H1 (cell line): ENCODE measurements at regions not wholly inside any gene's neighbourhood (a gene's known extent, or its start where the extent isn't known, plus 50 kb on each side); places are given as distances from the start of the nearest gene placed in this dataset.

Experiments used
- BRCA1 ChIP-seq: IDR thresholded peaks from 2 replicates; pipeline ENCODE4 v1.6.1; 2012; ENCODE audit warnings: low read depth, low read length, improper control_type of control experiment
- HDAC2 ChIP-seq, 2 experiments: fragments of 300-600 bp in 1 of 2; sonication (generic) in 1 of 2; IDR thresholded peaks; 2 replicates each; pipeline ENCODE4 v1.6.1; 2011 to 2012; ENCODE audit warnings: low read depth in 2 of 2, low read length in 2 of 2, mild to moderate bottlenecking in 2 of 2, moderate library complexity in 2 of 2, borderline replicate concordance in 1 of 2, inconsistent platforms in 1 of 2
- SIX5 ChIP-seq: IDR thresholded peaks from 2 replicates; pipeline ENCODE4 v1.6.1; 2011; ENCODE audit warnings: mild to moderate bottlenecking, low read depth, low read length
- YY1 ChIP-seq: IDR thresholded peaks from 2 replicates; pipeline ENCODE4 v1.6.1; 2011; ENCODE audit warnings: low read depth, mild to moderate bottlenecking, low read length

GRCh38 chr14:62329427-62329826 is 567.2 kb downstream of the SNAPC1 start (continued):
- no peak for TF ChIP-seq HDAC2 (IDR thresholded peaks at IDR 0.05; ENCODE audit: borderline replicate concordance in 1 of 2, low read depth in 2 of 2, low read length in 2 of 2)
- TF ChIP-seq BRCA1 = no peak
- TF ChIP-seq YY1 = no peak
- TF ChIP-seq SIX5 = no peak
